Activated CD4-positive, alpha-beta T cell treated with anti-CD3 and anti-CD28 coated beads for 36 hours (primary cell): ENCODE measurements at regions not wholly inside any gene's neighbourhood (a gene's known extent, or its start where the extent isn't known, plus 50 kb on each side); places are given as distances from the start of the nearest gene placed in this dataset.
"Not testable (repeated sequence)": the region's sequence is repeated elsewhere in the genome, so short reads cannot be mapped to it uniquely, and the experiment has no call there.

Source experiments
- ATAC-seq: fragments of 200-7000 bp; cut with Tn5 transposase; one replicate; pipeline ENCODE4 v1.10.0; 2021; ENCODE audit warnings: mild to moderate bottlenecking, moderate library complexity
- CTCF ChIA-PET: fragments of 350-600 bp; sonication (Branson Sonifier 250); formaldehyde crosslinking; loops from one replicate; lab custom pipeline; 2021; ENCODE audit warnings: antibody characterized with exemption; lab: Charles Lee
- POLR2A ChIA-PET: fragments of 350-600 bp; sonication (Branson Sonifier 250); formaldehyde crosslinking; loops from one replicate; lab custom pipeline; 2021; ENCODE audit warnings: antibody characterized with exemption, inconsistent platforms; lab: Charles Lee
- DNase-seq: peaks from one replicate; pipeline ENCODE4 v3.0.0-alpha.2; 2020
- H3K27ac Mint-ChIP-seq: one replicate; pipeline ENCODE4 v1.8.0; 2021; ENCODE audit warnings: mixed read lengths
- H3K27me3 Mint-ChIP-seq: one replicate; pipeline ENCODE4 v1.8.0; 2021; ENCODE audit warnings: mixed read lengths
- H3K36me3 Mint-ChIP-seq: one replicate; pipeline ENCODE4 v1.8.0; 2021; ENCODE audit warnings: low read depth, mixed read lengths
- H3K4me1 Mint-ChIP-seq: one replicate; pipeline ENCODE4 v1.8.0; 2021; ENCODE audit warnings: mixed read lengths
- H3K4me3 Mint-ChIP-seq: one replicate; pipeline ENCODE4 v1.8.0; 2021; ENCODE audit warnings: mild to moderate bottlenecking, moderate library complexity, mixed read lengths
- H3K9me3 Mint-ChIP-seq: one replicate; pipeline ENCODE4 v1.8.0; 2021; ENCODE audit warnings: low read depth, mixed read lengths
- intact Hi-C, 2 experiments: fragments of 100-400 bp; cut with DNase I in 1 of 2; cut with micrococcal nuclease in 1 of 2; formaldehyde crosslinking; loops; one replicate each; pipeline versions ENCODE4 v1.14.2 to v1.15.1; 2022 to 2024; cut with DNase I, micrococcal nuclease

DNA sequence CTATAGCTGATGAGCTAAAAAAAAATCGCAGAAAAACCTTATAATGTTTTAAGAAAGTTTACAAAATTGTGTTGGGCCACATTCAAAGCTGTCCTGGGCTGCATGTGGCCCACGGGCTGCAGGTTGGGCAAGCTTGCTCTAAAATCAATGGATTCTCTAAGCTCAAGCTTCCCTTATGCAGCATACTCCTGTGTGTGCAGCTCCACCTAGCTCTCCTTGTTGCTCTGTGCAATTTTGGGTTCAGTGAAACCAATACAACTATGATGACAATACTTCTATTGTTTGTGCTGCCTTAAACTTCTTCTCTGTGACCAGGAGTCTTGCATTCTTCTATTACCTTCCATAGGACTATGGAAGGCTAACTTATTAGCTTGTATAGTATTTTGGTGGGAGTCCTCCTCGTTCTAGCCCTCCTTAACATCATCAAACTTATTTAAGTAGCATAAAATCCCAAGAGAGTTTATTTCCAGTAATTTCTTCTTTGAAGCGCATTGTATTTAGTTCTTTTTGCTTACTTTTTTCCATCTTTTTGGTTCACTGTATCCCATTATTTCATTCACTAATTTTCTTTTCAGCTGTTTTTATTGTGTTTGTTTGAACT lies 170.9 kb upstream of the SMIM30 start:
- Mint-ChIP-seq H3K9me3 (no peaks in the 10 kb centered on the region), H3K4me3 (no peak overlapping the region), H3K27me3 (peaks cover 4% of the 10 kb centered on the region), H3K36me3 (no peaks in the 10 kb centered on the region), H3K4me1 (no peaks in the 10 kb centered on the region), H3K27ac (no peak overlapping the region)
- intact Hi-C loops, result loop anchor here in 1 of 2 experiments (5.0 to 10.0 kb wide), 2 partner anchors 272 to 734 kb away; no protein-coding TSS in a partner anchor
- peak; percentile 16 for DNase-seq
- ATAC-seq, result no peak
- POLR2A ChIA-PET, result interaction anchor here (0.6 kb wide), 1 partner anchor 510 kb away, joined by 3 read pairs; no protein-coding TSS in a partner anchor
- CTCF ChIA-PET, result interaction anchor here (1.0 kb wide), 1 partner anchor 759 kb away, joined by 3 read pairs; no protein-coding TSS in a partner anchor

DNA sequence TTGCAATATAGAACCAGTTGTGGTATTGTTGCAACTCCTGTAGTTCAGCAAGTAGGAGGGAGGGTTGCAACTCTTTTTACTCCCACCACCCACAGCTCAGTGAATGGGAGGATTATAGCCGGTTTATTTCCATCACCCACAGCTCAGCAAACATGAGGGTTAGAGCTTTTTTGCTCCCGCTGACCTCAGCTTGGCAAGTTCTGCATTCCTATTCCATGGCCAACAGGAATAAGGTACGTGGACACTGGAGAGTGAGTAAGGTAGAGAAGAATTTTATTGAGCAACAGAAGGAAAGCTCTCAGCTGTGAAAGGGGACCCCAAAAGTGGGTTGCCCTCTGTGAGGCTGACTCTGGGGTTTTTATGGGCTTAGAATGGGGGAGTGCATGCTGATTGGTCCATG lies 167.1 kb upstream of the SMIM30 start:
- intact Hi-C loops, result loop anchor here in 1 of 2 experiments (5.0 to 10.0 kb wide), 2 partner anchors 268 to 731 kb away; no protein-coding TSS in a partner anchor
- POLR2A ChIA-PET, result no interaction called here
- Mint-ChIP-seq H3K4me3 (no peak overlapping the region), H3K36me3 (no peaks in the 10 kb centered on the region), H3K9me3 (no peaks in the 10 kb centered on the region), H3K4me1 (peaks cover 3% of the 10 kb centered on the region), H3K27ac (no peak overlapping the region), H3K27me3 (peaks cover 9% of the 10 kb centered on the region)
- ATAC-seq, result no peak
- no peak for DNase-seq
- CTCF ChIA-PET, result no interaction called here

DNA sequence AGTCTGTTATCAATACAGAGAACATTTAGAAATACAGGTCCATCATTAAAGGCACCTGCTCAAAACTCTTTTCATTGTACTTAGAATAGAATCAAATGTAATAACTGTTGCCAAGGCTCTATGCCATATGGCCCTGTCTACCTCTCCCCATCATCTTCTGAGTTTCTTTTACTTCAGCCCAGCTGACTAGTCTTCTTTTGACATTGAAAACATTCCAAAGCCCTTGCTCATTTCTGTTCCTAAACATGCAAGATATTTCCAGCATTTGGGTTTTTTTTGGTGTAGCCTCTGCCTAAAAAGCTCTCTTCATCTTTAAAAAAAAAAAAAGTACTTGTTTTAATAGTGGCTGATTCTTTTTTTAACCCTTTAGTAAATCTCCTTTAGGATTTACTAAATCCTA lies 165.5 kb upstream of the SMIM30 start:
- H3K4me3 Mint-ChIP-seq, result no peak overlapping the region
- ChIA-PET POLR2A (no interaction called here), CTCF (no interaction called here)
- peaks cover 3% of the 10 kb centered on the region for H3K4me1 Mint-ChIP-seq
- no peaks in the 10 kb centered on the region for H3K36me3 Mint-ChIP-seq
- peaks cover 9% of the 10 kb centered on the region for H3K27me3 Mint-ChIP-seq
- intact Hi-C loops, result loop anchor here in 1 of 2 experiments (10.0 kb wide), 1 partner anchor 729 kb away; no protein-coding TSS in a partner anchor
- DNase-seq, result no peak
- no peak overlapping the region for H3K27ac Mint-ChIP-seq
- no peaks in the 10 kb centered on the region for H3K9me3 Mint-ChIP-seq
- no peak for ATAC-seq

DNA sequence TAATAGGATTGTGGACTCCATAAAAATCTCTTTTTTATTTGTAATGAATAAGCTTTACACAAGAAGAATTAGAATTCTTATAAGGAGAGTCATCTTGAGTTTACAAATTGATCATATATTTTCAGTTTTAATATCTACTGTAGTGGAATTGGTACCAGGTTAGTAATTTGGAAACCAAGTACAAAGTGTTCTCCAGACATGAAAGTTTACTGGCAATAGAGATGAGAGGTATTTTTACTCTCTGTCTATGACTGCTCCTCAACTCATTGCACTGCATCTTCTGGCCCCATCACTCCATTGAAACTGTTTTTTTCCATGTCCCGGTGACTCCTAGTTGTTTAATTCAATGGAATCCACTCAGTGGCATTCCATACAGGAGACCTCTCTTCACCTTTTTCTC lies 164.5 kb upstream of the SMIM30 start:
- Mint-ChIP-seq H3K9me3 (no peaks in the 10 kb centered on the region), H3K36me3 (no peaks in the 10 kb centered on the region), H3K4me1 (peaks cover 3% of the 10 kb centered on the region), H3K27me3 (peaks cover 9% of the 10 kb centered on the region), H3K4me3 (no peak overlapping the region), H3K27ac (no peak overlapping the region)
- ATAC-seq (peak; percentile 78), DNase-seq (no peak)
- ChIA-PET POLR2A (no interaction called here), CTCF (no interaction called here)
- intact Hi-C loops, result loop anchor here in 1 of 2 experiments (10.0 kb wide), 1 partner anchor 728 kb away; no protein-coding TSS in a partner anchor

DNA sequence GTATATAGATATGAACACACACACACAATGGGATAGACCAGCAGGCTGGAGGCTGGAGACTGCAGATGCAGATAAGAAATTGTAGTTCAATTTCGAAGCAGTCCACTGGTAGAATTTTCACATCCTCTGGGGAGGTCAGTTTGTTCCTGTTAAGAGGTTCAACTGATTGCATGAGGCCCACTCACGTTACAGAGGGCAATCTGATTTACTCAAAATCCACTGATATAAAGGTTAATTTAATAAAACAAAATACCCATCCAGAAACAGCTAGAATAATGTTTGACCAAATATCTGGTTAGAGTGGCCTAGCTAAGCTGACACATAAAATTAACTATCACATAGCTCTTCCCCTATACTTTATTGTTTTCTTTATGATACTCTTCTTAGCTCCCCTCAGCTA lies 162.9 kb upstream of the SMIM30 start:
- no peak overlapping the region for H3K27ac Mint-ChIP-seq
- no peak overlapping the region for H3K4me3 Mint-ChIP-seq
- H3K4me1 Mint-ChIP-seq, result peaks cover 3% of the 10 kb centered on the region
- no peaks in the 10 kb centered on the region for H3K36me3 Mint-ChIP-seq
- intact Hi-C loops, result loop anchor here in 1 of 2 experiments (10.0 kb wide), 1 partner anchor 726 kb away; no protein-coding TSS in a partner anchor
- H3K27me3 Mint-ChIP-seq, result peaks cover 9% of the 10 kb centered on the region
- H3K9me3 Mint-ChIP-seq, result no peaks in the 10 kb centered on the region
- ChIA-PET POLR2A (no interaction called here), CTCF (no interaction called here)
- no peak for ATAC-seq
- DNase-seq, result no peak

DNA sequence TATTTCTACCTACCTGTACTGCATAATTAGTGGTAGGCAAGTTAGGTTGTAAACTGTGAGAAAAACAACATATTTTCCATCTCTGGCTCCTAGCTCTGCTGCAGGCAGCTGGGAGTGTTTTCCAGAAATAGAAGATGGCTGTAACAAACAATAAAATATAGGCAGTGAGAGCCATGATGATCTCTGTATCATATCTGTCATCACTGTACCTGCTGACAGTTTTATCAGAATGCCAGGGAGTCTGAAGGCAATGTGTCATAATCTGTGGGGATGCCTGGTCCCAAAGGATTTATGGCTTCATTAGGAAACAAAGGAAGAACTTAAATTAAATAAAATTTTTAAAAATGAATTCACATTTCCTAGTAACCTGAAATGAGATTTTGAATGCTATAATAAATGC lies 160.9 kb upstream of the SMIM30 start:
- Mint-ChIP-seq H3K27me3 (peaks cover 6% of the 10 kb centered on the region), H3K4me1 (peaks cover 3% of the 10 kb centered on the region), H3K27ac (no peak overlapping the region), H3K9me3 (peaks cover 3% of the 10 kb centered on the region), H3K4me3 (no peak overlapping the region), H3K36me3 (no peaks in the 10 kb centered on the region)
- ChIA-PET POLR2A (no interaction called here), CTCF (no interaction called here)
- ATAC-seq, result no peak
- no peak for DNase-seq
- intact Hi-C loops, result no loop called here

DNA sequence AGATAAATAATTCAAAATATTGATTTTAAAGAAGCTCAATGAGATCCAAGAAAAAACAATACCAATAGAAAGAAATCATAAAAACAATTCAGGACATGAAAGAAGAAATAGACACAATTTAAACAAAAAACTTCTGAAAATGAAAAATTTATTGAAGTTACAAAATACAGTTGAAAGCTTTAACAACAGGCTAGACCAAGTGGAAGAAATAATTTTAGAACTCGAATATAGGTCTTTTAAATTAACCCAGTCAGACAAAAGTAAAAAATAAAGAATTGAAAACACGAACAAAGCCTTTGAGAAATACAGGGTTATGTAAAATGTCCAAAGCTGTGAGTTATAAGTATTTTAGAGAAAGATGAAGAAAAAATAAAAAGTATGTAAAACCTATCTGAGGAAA lies 152.4 kb upstream of the SMIM30 start:
- Mint-ChIP-seq H3K27ac (no peak overlapping the region), H3K27me3 (no peaks in the 10 kb centered on the region), H3K4me3 (no peak overlapping the region), H3K4me1 (no peaks in the 10 kb centered on the region), H3K9me3 (peaks cover 22% of the 10 kb centered on the region), H3K36me3 (no peaks in the 10 kb centered on the region)
- CTCF ChIA-PET, result no interaction called here
- DNase-seq (no peak), ATAC-seq (no peak)
- POLR2A ChIA-PET, result no interaction called here
- intact Hi-C loops, result no loop called here

DNA sequence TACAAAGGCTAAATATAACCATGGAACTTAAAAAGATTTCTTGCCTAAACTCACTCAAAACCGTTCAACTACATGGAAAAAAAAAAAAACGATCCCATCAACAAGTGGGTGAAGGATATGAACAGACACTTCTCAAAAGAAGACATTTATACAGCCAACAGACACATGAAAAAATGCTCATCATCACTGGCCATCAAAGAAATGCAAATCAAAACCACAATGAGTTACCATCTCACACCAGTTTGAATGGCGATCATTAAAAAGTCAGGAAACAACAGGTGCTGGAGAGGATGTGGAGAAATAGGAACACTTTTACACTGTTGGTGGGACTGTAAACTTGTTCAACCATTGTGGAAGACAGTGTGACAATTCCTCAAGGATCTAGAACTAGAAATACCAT lies 151.2 kb upstream of the SMIM30 start:
- H3K27ac Mint-ChIP-seq, DNase-seq, H3K4me3 Mint-ChIP-seq, H3K36me3 Mint-ChIP-seq, POLR2A ChIA-PET, CTCF ChIA-PET, ATAC-seq, intact Hi-C loops, H3K27me3 Mint-ChIP-seq, H3K4me1 Mint-ChIP-seq: not testable (repeated sequence)
- H3K9me3 Mint-ChIP-seq, result peaks cover 19% of the 10 kb centered on the region

DNA sequence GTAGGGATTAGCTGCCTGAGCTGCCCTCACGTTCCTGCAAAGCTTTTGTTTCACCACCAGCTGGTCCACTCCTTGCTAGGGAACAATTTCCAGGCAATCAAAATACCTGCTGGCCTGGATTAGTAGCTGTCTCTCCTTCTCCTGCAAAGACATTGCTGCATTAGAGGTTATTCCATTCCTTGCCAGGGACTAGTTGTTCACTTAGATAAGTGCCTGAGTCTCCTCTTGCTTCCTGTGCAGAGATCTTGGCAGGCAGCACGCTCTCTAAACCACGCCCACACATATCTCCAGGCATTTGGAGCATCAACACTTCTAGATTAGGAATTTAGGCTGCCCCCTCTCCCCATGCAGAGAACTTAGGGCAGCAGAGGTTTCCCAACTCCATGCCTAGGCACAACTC lies 150.4 kb upstream of the SMIM30 start:
- Mint-ChIP-seq H3K4me1 (no peaks in the 10 kb centered on the region), H3K27me3 (no peaks in the 10 kb centered on the region), H3K27ac (no peak overlapping the region), H3K9me3 (peaks cover 17% of the 10 kb centered on the region), H3K36me3 (no peaks in the 10 kb centered on the region), H3K4me3 (no peak overlapping the region)
- ATAC-seq (no peak), DNase-seq (no peak)
- intact Hi-C loops, result no loop called here
- CTCF ChIA-PET, result no interaction called here
- POLR2A ChIA-PET, result no interaction called here

DNA sequence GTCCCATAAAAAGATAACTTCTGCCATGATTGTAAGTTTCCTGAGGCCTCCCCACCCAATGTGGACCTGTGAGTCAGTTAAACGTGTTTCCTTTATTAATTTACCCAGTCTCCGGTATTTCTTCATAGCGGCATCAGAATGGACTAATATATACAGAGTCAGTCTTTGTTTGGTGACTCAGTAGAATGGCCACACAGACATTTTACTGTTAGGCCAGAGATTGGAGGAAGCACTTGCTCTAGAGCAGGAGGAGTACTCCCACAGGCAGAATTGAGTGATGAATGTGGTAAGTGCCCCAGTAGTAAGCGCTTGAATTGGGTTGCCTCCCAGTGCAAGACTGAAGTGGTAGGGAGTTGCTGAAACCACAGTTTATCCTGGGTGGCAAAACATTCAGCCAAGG lies 149.5 kb upstream of the SMIM30 start:
- CTCF ChIA-PET, result no interaction called here
- Mint-ChIP-seq H3K27ac (no peak overlapping the region), H3K9me3 (peaks cover 16% of the 10 kb centered on the region), H3K4me1 (no peaks in the 10 kb centered on the region), H3K27me3 (no peaks in the 10 kb centered on the region), H3K36me3 (no peaks in the 10 kb centered on the region), H3K4me3 (no peak overlapping the region)
- DNase-seq (no peak), ATAC-seq (no peak)
- POLR2A ChIA-PET, result no interaction called here
- intact Hi-C loops, result no loop called here

DNA sequence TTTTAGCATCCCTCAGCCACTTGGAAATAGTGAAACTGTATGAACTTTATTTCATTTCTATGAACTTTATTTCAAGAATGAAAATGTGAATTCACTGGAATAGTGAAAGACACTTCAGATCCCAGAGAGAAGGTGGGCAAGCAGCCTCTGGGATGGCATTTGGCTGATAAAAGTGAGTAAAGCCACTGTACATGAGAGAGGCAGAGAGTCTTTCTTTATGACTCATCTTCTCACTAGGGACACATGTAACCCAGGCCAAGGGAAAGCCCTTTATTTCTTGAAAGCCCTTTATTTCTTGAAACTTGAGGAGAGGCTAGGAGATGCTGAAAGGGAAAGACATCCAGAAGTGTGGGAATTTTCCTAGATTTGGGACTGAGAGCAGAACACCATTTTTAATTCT lies 148.9 kb upstream of the SMIM30 start:
- no peaks in the 10 kb centered on the region for H3K4me1 Mint-ChIP-seq
- ChIA-PET POLR2A (no interaction called here), CTCF (no interaction called here)
- no peak for DNase-seq
- intact Hi-C loops, result no loop called here
- H3K9me3 Mint-ChIP-seq, result peaks cover 16% of the 10 kb centered on the region
- ATAC-seq, result no peak
- no peaks in the 10 kb centered on the region for H3K27me3 Mint-ChIP-seq
- H3K36me3 Mint-ChIP-seq, result no peaks in the 10 kb centered on the region
- no peak overlapping the region for H3K27ac Mint-ChIP-seq
- H3K4me3 Mint-ChIP-seq, result no peak overlapping the region

DNA sequence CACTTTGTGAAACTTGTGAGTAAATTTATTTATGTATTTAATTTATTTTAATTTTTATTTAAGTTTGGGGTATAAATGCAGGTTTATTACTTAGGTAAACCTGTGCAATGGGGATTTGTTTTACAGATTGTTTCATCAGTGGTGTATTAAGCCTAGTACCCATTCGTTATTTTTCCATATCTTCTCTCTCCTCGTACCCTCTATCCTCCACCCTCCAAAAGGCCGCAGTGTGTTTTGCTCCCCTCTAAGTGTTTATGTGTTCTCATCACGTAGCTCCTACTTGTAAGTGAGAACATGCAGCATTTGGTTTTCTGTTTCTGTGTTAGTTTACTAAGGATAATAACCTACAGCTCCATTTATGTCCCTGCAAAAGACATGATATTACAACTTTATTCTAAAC lies 145.4 kb upstream of the SMIM30 start:
- intact Hi-C loops, result no loop called here
- DNase-seq (no peak), ATAC-seq (no peak)
- no peaks in the 10 kb centered on the region for H3K27me3 Mint-ChIP-seq
- no peaks in the 10 kb centered on the region for H3K9me3 Mint-ChIP-seq
- H3K4me3 Mint-ChIP-seq, result no peak overlapping the region
- ChIA-PET POLR2A (no interaction called here), CTCF (interaction anchor here (1.5 kb wide), 1 partner anchor 8 kb away, joined by 4 read pairs; no protein-coding TSS in a partner anchor)
- H3K4me1 Mint-ChIP-seq, result no peaks in the 10 kb centered on the region
- no peaks in the 10 kb centered on the region for H3K36me3 Mint-ChIP-seq
- H3K27ac Mint-ChIP-seq, result no peak overlapping the region
